Colonic mucosa (tissue), 4 donors: ENCODE measurements at regions not wholly inside any gene's neighbourhood (a gene's known extent, or its start where the extent isn't known, plus 50 kb on each side); places are given as distances from the start of the nearest gene placed in this dataset.

Source experiments
- DNase-seq: peaks from one replicate; pipeline ENCODE4 v3.0.0-alpha.2; 2020
- H3K27ac ChIP-seq: fragments of 200-600 bp; one replicate; pipeline ENCODE4 v1.8.0; 2021
- H3K27me3 ChIP-seq: fragments of 200-600 bp; one replicate; pipeline ENCODE4 v1.8.0; 2021
- H3K36me3 ChIP-seq: fragments of 200-600 bp; one replicate; pipeline ENCODE4 v1.8.0; 2021
- H3K4me1 ChIP-seq: fragments of 200-600 bp; one replicate; pipeline ENCODE4 v1.8.0; 2021; ENCODE audit warnings: mild to moderate bottlenecking
- H3K4me3 ChIP-seq: fragments of 200-600 bp; one replicate; pipeline ENCODE4 v1.8.0; 2021
- H3K9ac ChIP-seq, 2 donors: one replicate each; pipeline ENCODE4 v1.7.0; 2013; ENCODE audit warnings: control low read depth in 2 of 2, low read depth in 2 of 2, low read length in 2 of 2
- H3K9me3 ChIP-seq: fragments of 200-600 bp; one replicate; pipeline ENCODE4 v1.8.0; 2021
- intact Hi-C: fragments of 100-400 bp; cut with DNase I; formaldehyde crosslinking; loops from one replicate; pipeline ENCODE4 v1.14.1; 2022
- TF ChIP-seq, protein P1 (sequence below): fragments of 200-600 bp; IDR thresholded peaks from one replicate; pipeline ENCODE4 v1.8.0; 2022; ENCODE audit warnings: antibody characterized with exemption, mild to moderate bottlenecking
- donor health status: healthy.
- donor health status: DM: no; HTN: no; CAD: no.
- donor health status: DM: no; HTN: no; CAD: no.

DNA sequence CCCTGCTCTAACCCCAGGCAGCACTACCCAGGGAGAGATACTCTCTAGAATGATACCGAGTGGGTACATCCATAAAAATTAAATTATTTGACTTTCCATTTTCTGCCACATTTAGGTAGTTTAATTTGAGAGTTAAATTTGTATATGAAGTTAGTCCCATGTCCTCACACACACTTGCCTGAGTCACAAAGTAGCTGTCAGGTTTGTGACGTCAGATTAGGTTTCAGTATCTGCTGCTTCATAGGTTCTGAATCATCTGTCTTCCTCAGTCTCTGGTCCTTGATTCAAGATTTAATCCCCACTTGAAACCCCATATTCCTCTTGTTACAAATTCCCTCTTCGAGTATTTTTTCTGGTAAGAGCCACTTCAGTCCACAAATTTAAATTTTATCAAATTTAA lies 738.6 kb upstream of the FAM98A start:
- no peaks in the 10 kb centered on the region for H3K4me1 ChIP-seq
- intact Hi-C loops: no loop called here
- H3K27ac ChIP-seq: no peak overlapping the region
- no peak overlapping the region for H3K4me3 ChIP-seq
- no peak overlapping the region for H3K9ac ChIP-seq
- no peaks in the 10 kb centered on the region for H3K36me3 ChIP-seq
- TF ChIP-seq, protein P1, sequence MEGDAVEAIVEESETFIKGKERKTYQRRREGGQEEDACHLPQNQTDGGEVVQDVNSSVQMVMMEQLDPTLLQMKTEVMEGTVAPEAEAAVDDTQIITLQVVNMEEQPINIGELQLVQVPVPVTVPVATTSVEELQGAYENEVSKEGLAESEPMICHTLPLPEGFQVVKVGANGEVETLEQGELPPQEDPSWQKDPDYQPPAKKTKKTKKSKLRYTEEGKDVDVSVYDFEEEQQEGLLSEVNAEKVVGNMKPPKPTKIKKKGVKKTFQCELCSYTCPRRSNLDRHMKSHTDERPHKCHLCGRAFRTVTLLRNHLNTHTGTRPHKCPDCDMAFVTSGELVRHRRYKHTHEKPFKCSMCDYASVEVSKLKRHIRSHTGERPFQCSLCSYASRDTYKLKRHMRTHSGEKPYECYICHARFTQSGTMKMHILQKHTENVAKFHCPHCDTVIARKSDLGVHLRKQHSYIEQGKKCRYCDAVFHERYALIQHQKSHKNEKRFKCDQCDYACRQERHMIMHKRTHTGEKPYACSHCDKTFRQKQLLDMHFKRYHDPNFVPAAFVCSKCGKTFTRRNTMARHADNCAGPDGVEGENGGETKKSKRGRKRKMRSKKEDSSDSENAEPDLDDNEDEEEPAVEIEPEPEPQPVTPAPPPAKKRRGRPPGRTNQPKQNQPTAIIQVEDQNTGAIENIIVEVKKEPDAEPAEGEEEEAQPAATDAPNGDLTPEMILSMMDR: no peak
- DNase-seq: no peak
- no peaks in the 10 kb centered on the region for H3K27me3 ChIP-seq
- no peaks in the 10 kb centered on the region for H3K9me3 ChIP-seq

DNA sequence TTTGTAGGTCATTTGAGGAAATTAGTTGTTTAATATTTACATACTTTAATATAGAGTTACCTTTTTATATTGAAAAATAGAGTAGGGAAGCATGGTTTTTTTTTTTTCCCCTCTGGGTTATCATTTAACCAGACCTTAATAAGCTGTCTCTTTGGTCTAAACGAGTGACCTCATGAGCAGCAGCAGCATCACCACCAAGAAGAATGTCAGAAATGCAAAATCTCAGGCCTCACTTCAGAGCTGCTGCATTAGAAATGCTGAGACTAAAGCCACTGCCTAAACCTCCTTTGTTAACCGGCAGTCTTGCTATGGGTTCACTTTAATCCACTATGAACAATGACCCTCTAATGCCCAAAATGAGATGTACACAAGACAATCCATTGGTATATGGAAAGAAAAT lies 733.7 kb upstream of the FAM98A start:
- Histone ChIP-seq H3K27ac (no peak overlapping the region), H3K9ac (no peak overlapping the region), H3K4me1 (no peaks in the 10 kb centered on the region), H3K9me3 (no peaks in the 10 kb centered on the region), H3K27me3 (no peaks in the 10 kb centered on the region), H3K4me3 (no peak overlapping the region), H3K36me3 (no peaks in the 10 kb centered on the region)
- TF ChIP-seq, protein P1: no peak
- intact Hi-C loops: no loop called here
- no peak for DNase-seq

DNA sequence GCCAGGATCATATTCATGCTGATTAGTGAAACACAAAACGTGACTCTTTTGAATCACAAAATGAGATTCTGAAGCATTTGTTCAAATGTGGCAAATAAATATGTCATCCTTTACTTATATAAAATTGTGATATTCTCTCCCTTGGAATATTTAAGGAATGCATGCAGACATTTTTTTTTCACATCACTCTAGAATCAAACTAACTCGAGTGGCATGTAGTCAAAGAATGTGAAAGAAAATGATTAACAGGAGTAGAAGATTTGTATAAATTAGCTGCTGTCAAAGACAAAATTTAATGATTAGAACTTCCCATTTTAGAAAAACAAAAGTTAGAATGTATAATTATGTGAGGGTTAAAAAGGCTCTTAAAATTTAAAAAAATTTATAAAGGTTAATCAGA lies 721.0 kb upstream of the FAM98A start:
- DNase-seq: no peak
- TF ChIP-seq, protein P1: no peak
- no peaks in the 10 kb centered on the region for H3K36me3 ChIP-seq
- H3K9ac ChIP-seq: no peak overlapping the region
- H3K27me3 ChIP-seq: no peaks in the 10 kb centered on the region
- no peaks in the 10 kb centered on the region for H3K9me3 ChIP-seq
- H3K27ac ChIP-seq: no peak overlapping the region
- no peaks in the 10 kb centered on the region for H3K4me1 ChIP-seq
- H3K4me3 ChIP-seq: no peak overlapping the region
- intact Hi-C loops: no loop called here

DNA sequence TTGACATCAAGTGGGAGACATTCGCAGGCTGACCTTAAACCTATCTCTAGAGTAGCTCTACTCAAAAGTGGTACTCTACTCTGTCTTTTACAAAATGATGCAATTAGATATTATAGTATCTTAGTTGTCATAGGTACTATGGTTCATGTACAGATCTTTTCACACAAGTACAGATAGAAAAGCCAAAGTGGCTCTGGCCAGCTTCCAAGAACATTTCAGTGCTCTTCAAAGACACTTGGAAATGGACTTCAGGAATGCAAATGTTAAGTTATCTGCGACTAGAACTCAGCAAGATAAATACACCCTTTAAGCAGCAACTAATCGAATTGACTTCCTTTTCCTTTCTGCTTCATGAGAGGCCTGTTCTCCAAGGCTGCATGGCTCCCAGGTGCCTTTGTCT lies 718.7 kb upstream of the FAM98A start:
- DNase-seq: no peak
- Histone ChIP-seq H3K27ac (no peak overlapping the region), H3K4me3 (no peak overlapping the region), H3K9me3 (no peaks in the 10 kb centered on the region), H3K4me1 (no peaks in the 10 kb centered on the region), H3K27me3 (no peaks in the 10 kb centered on the region), H3K36me3 (no peaks in the 10 kb centered on the region), H3K9ac (no peak overlapping the region)
- TF ChIP-seq, protein P1: no peak
- intact Hi-C loops: no loop called here

DNA sequence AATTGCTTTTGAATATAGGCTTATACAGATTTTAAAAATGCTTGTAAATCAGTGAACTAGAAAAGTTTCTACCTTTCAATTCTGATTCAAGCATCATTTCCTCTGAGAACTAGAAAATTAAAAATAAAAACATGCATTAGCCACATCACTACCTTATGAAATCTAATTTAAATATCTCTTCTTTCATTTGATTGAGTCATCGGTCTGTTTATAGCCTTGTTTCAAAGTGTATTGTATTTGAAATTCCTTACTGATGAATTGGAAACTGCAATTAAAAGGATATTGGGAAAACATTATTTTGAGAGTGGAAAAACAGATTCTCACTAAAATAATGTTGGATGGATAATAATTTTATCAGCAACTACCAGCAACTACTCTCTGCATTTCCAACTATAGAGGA lies 717.7 kb upstream of the FAM98A start:
- Histone ChIP-seq H3K27ac (no peak overlapping the region), H3K9ac (no peak overlapping the region), H3K4me3 (no peak overlapping the region), H3K27me3 (no peaks in the 10 kb centered on the region), H3K9me3 (no peaks in the 10 kb centered on the region), H3K36me3 (no peaks in the 10 kb centered on the region), H3K4me1 (no peaks in the 10 kb centered on the region)
- TF ChIP-seq, protein P1: no peak
- no peak for DNase-seq
- intact Hi-C loops: no loop called here

DNA sequence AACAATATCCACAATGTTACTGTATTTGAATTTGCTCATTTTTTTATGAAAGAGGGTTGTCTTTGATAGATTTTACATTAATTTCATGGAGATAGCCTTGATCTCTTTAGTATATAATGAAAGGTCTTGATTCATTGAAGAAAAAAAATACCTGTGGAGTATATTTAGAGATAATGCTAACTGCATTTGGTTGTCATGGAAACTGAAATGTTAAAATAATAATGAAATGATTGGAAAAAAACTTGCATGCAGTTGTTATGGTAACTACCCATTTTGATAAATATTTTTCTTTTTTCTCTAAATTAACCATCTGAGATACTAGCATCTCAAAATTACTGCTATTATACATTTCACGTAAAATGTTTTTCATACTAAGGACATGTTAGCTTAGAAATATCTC lies 712.7 kb upstream of the FAM98A start:
- no peaks in the 10 kb centered on the region for H3K4me1 ChIP-seq
- DNase-seq: no peak
- intact Hi-C loops: no loop called here
- H3K27me3 ChIP-seq: no peaks in the 10 kb centered on the region
- H3K36me3 ChIP-seq: no peaks in the 10 kb centered on the region
- H3K27ac ChIP-seq: no peak overlapping the region
- no peak overlapping the region for H3K9ac ChIP-seq
- TF ChIP-seq, protein P1: no peak
- H3K9me3 ChIP-seq: no peaks in the 10 kb centered on the region
- H3K4me3 ChIP-seq: no peak overlapping the region
